Right cardiac atrium (tissue), 5 donors: ENCODE measurements at regions not wholly inside any gene's neighbourhood (a gene's known extent, or its start where the extent isn't known, plus 50 kb on each side); places are given as distances from the start of the nearest gene placed in this dataset.
A peak's percentile ranks its signal among the peaks of the same experiment; 100 is the strongest.

ENCODE experiments used
- ATAC-seq, 2 donors: fragments of 200-7000 bp; cut with Tn5 transposase; one replicate each; pipeline versions ENCODE4 v1.8.0 to v1.9.1; 2020; ENCODE audit warnings: moderate library complexity in 2 of 2, mild to moderate bottlenecking in 1 of 2
- DNase-seq, 3 donors: peaks; one replicate each; pipeline ENCODE4 v3.0.0-alpha.2; 2020
- H3K27ac ChIP-seq: one replicate; pipeline ENCODE4 v1.5.1; 2013; ENCODE audit warnings: mild to moderate bottlenecking, low read length, control low read depth, moderate library complexity
- H3K27me3 ChIP-seq: one replicate; pipeline ENCODE4 v1.6.1; 2013; ENCODE audit not compliant: control insufficient read depth, insufficient read depth
- H3K4me1 ChIP-seq: one replicate; pipeline ENCODE4 v1.6.1; 2013; ENCODE audit warnings: low read length; ENCODE audit not compliant: control insufficient read depth, insufficient read depth
- H3K4me3 ChIP-seq: one replicate; pipeline ENCODE4 v1.5.1; 2013; ENCODE audit warnings: low read length, control low read depth
- H3K9me3 ChIP-seq: one replicate; pipeline ENCODE4 v1.6.1; 2013; ENCODE audit warnings: low read length; ENCODE audit not compliant: control insufficient read depth
- WGBS: extraction: QIAGEN DNeasy Blood & Tissue Kit; methylation state at CpG from one replicate; pipeline ENCODE4 v1.1.7; 2013; 5-methylcytosine and 5-hydroxymethylcytosine counted together
- intact Hi-C, 4 donors: fragments of 100-400 bp; cut with DNase I; formaldehyde crosslinking; loops; one replicate each; pipeline versions ENCODE4 v1.11.0 to v1.14.0; 2022 to 2023
- donor health status: healthy with polysubstance abuse.
- donor health status: DM: no; HTN: yes; CAD: no.
- donor health status: DM: no; HTN: no; CAD: no.
- donor health status: DM: no; HTN: yes; CAD: no; lungs with severe emphysema.
- donor health status: DM: yes; HTN: yes; CAD: no.

DNA sequence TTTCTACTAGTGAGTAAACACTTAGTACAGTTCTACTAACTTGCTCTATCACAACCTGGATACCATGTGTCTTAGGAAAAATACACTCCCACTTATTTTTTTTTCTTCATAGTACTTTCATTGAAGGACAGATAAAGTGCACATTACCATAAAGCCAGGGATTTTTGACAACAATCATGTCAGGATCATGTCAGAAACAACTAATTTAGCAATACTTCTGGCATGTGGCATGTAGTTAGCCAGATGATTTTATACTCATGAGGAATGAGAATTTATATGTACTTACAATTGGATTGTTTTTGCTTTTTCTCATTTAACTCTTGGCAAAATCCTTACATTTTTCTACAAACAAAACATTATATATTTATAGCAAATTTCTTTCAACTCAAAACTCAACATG lies 630.7 kb upstream of the GRM3 start:
- no peak overlapping the region for H3K4me3 ChIP-seq
- ATAC-seq (no peak), DNase-seq (no peak)
- no peak overlapping the region for H3K27ac ChIP-seq
- no peaks in the 10 kb centered on the region for H3K27me3 ChIP-seq
- intact Hi-C loops = no loop called here
- H3K4me1 ChIP-seq = no peaks in the 10 kb centered on the region
- no peaks in the 10 kb centered on the region for H3K9me3 ChIP-seq

GRCh38 chr7:86008898-86009297 lies 634.8 kb upstream of the GRM3 start:
- no peaks in the 10 kb centered on the region for H3K27me3 ChIP-seq
- H3K9me3 ChIP-seq = no peaks in the 10 kb centered on the region
- H3K4me3 ChIP-seq = no peak overlapping the region
- H3K27ac ChIP-seq = no peak overlapping the region
- DNase-seq = no peak
- intact Hi-C loops = no loop called here
- no peaks in the 10 kb centered on the region for H3K4me1 ChIP-seq
- whole genome bisulfite sequencing = 56% methylated on average over 3 of the region's 3 CpGs
- ATAC-seq = no peak

- intact Hi-C loops = no loop called here
- DNase-seq (no peak), ATAC-seq (no peak)
- no peaks in the 10 kb centered on the region for H3K9me3 ChIP-seq
- no peaks in the 10 kb centered on the region for H3K4me1 ChIP-seq
- no peaks in the 10 kb centered on the region for H3K27me3 ChIP-seq
- no peak overlapping the region for H3K4me3 ChIP-seq
- no peak overlapping the region for H3K27ac ChIP-seq
- WGBS = 64% methylated on average over 2 of the region's 2 CpGs
These were observed 636.8 kb upstream of the GRM3 start for GRCh38 chr7:86006909-86007308.

DNA sequence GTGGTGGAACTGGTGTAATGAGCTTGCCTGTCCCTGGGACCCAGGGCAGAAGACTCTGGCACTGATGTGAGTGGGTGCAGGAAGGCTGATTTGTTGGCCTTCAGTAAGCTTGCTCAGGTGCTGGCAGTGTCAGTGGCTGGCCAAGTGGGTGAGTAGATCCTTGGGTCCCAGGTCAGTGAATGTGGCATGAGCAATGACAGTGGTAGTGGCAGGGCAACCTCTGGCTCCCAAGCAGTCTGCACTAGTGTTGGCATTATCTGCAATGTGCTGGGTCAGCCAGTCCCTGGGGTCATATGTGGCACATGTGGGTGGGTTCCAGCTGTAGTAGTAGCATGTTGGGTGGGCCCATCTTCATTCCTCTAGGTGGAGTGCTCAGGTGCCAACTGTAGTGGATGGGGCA lies 640.9 kb upstream of the GRM3 start:
- ATAC-seq = no peak

GRCh38 chr7:85997515-85997914 lies 646.2 kb upstream of the GRM3 start:
- intact Hi-C loops = no loop called here
- Histone ChIP-seq H3K27ac (no peak overlapping the region), H3K4me3 (no peak overlapping the region), H3K4me1 (no peaks in the 10 kb centered on the region), H3K27me3 (no peaks in the 10 kb centered on the region), H3K9me3 (no peaks in the 10 kb centered on the region)
- DNase-seq (no peak), ATAC-seq (no peak)

More for the DNA sequence above, 640.9 kb upstream of the GRM3 start:
- DNase-seq = peak in 1 of 3 donors; percentile 21
- Histone ChIP-seq H3K27ac (no peak overlapping the region), H3K9me3 (no peaks in the 10 kb centered on the region), H3K4me3 (no peak overlapping the region), H3K27me3 (no peaks in the 10 kb centered on the region), H3K4me1 (no peaks in the 10 kb centered on the region)
- intact Hi-C loops = no loop called here

DNA sequence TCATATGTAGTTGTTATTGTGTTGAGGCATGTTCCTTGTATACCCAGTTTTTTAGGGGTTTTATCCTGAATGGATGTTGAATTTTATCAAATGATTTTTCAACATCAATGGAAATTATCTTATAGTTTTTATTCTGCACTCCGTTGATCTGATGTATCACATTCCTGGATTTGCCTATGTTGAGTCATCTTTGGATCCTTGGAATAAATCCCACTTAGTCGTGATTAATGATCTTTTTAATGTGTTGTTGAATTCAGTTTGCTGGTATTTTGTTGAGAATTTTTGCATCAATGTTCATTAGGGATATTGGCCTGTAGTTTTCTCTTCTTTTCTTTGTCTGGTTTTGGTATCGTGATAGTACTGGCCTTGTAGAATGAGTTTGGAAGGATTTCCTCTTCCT lies 648.6 kb upstream of the GRM3 start:
- Histone ChIP-seq H3K27me3 (no peaks in the 10 kb centered on the region), H3K4me3 (no peak overlapping the region), H3K27ac (no peak overlapping the region), H3K4me1 (no peaks in the 10 kb centered on the region), H3K9me3 (no peaks in the 10 kb centered on the region)
- WGBS = 69% methylated on average over 3 of the region's 3 CpGs
- intact Hi-C loops = no loop called here
- DNase-seq (no peak), ATAC-seq (no peak)

- DNase-seq = no peak
These were observed 663.0 kb upstream of the GRM3 start for GRCh38 chr7:85980740-85981139.

DNA sequence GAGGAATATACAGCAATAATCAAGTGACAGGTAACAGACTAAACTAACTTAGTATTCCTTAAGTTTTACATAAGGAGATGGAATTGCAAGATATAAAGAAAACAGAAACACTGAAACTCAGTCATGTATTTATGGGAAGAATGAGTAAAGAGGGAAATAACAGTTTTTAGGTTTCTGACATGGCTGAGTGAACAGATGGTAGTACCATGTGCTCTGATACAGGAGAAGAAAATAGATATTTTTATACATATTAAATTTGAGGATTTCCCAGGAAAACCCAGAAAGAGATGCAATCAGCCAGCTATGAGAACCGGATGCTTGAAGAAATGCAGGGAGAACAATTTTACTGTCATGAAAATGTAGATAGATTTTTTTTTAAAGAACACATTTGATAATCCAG lies 669.5 kb upstream of the GRM3 start:
- H3K4me3 ChIP-seq = no peak overlapping the region
- 51% methylated on average over 1 of the region's 1 CpG for WGBS
- DNase-seq (no peak), ATAC-seq (no peak)
- no peaks in the 10 kb centered on the region for H3K9me3 ChIP-seq
- no peak overlapping the region for H3K27ac ChIP-seq
- no peaks in the 10 kb centered on the region for H3K27me3 ChIP-seq
- H3K4me1 ChIP-seq = no peaks in the 10 kb centered on the region
- intact Hi-C loops = no loop called here

More at GRCh38 chr7:85980740-85981139, 663.0 kb upstream of the GRM3 start:
- no peak for ATAC-seq
- Histone ChIP-seq H3K4me3 (no peak overlapping the region), H3K27me3 (no peaks in the 10 kb centered on the region), H3K27ac (no peak overlapping the region), H3K9me3 (no peaks in the 10 kb centered on the region), H3K4me1 (no peaks in the 10 kb centered on the region)
- intact Hi-C loops = no loop called here
- WGBS = 74% methylated on average over 1 of the region's 1 CpG

- H3K27ac ChIP-seq = no peak overlapping the region
- DNase-seq (peak in 1 of 3 donors; percentile 26), ATAC-seq (no peak)
- intact Hi-C loops = no loop called here
- H3K4me3 ChIP-seq = no peak overlapping the region
- H3K27me3 ChIP-seq = no peaks in the 10 kb centered on the region
- H3K9me3 ChIP-seq = no peaks in the 10 kb centered on the region
- WGBS = 91% methylated on average over 13 of the region's 13 CpGs
- no peaks in the 10 kb centered on the region for H3K4me1 ChIP-seq
These were observed 671.1 kb upstream of the GRM3 start for GRCh38 chr7:85972504-85973141.

DNA sequence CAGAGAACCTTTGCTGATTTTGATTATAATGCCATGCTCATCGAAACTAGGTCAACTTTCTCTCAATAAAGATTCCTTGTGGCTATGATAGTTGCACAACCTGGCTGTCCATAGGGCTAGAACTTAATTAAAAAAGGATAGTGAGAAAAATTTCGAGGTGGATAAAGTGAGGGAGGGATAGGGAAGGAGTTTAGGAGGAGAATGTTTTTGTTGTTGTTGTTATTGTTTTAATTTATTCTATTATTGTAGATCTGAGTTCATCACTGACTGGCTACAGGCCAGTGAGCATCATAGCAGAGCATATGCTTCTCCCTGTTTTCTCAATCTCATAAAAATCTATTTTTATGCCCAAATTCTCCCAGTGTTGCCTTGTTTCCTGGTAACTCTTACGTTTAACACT lies 688.7 kb upstream of the GRM3 start:
- H3K27ac ChIP-seq = no peak overlapping the region
- H3K4me1 ChIP-seq = no peaks in the 10 kb centered on the region
- H3K4me3 ChIP-seq = no peak overlapping the region
- H3K27me3 ChIP-seq = no peaks in the 10 kb centered on the region
- DNase-seq (no peak), ATAC-seq (no peak)
- no peaks in the 10 kb centered on the region for H3K9me3 ChIP-seq
- intact Hi-C loops = no loop called here
- 60% methylated on average over 3 of the region's 3 CpGs for WGBS

GRCh38 chr7:85950871-85951270 lies 692.8 kb upstream of the GRM3 start:
- no peak for ATAC-seq
- Histone ChIP-seq H3K4me3 (no peak overlapping the region), H3K27me3 (no peaks in the 10 kb centered on the region), H3K4me1 (no peaks in the 10 kb centered on the region), H3K9me3 (no peaks in the 10 kb centered on the region), H3K27ac (no peak overlapping the region)
- DNase-seq = no peak
- 39% methylated on average over 1 of the region's 1 CpG for WGBS
- intact Hi-C loops = no loop called here

DNA sequence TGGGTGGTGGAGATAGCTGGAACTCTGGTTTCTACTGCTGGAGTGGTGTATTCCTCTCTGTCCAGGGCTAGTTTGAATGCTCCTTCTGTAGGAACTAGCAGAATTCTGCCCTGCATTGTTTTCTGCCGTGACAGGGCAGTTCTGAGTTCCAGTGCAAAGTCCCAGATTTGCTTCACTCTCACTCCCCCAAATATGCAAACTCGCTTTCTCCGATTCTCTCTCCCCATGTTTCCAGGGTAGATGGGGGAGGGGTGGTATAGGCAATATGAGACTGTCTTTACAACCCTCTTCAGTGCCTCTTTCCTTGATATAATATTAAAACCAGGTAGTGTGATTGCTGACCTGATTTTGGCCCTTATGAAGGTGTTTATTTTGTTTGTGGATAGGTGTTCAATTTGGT lies 693.3 kb upstream of the GRM3 start:
- Histone ChIP-seq H3K4me3 (no peak overlapping the region), H3K9me3 (no peaks in the 10 kb centered on the region), H3K27me3 (no peaks in the 10 kb centered on the region), H3K27ac (no peak overlapping the region), H3K4me1 (no peaks in the 10 kb centered on the region)
- intact Hi-C loops = no loop called here
- ATAC-seq = no peak
- DNase-seq = no peak
- 82% methylated on average over 3 of the region's 3 CpGs for WGBS
